GM19395 (cell line): ENCODE measurements at regions not wholly inside any gene's neighbourhood (a gene's known extent, or its start where the extent isn't known, plus 50 kb on each side); places are given as distances from the start of the nearest gene placed in this dataset.

Experiments used
- ATAC-seq: cut with Tn5 transposase; IDR thresholded peaks from one replicate; pipeline ENCODE4 v1.9.1; 2021; ENCODE audit warnings: mild to moderate bottlenecking, moderate library complexity; ENCODE audit not compliant: unreplicated experiment

GRCh38 chr3:59698091-59698490 lies 648.3 kb upstream of the CFAP20DC start:
- no peak for ATAC-seq

DNA sequence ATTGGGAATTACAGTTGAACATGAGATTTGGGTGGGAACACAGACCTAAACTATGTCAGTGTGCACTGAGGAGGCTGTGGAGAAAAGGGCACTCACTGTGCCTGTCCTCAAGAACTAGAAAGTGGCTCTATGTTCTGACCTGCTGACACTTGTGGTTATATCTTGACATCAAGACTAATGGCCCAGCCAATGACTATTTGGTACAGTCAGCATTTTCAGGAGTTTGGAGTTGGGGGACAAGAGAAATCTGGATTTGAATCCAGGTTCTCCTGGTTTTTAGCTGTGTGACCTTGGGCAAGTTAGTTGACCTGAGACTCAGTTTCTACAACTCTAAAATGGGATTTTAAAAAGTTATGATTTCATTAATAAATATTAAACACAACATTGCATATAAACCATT lies 647.0 kb upstream of the CFAP20DC start:
- ATAC-seq, result no peak

DNA sequence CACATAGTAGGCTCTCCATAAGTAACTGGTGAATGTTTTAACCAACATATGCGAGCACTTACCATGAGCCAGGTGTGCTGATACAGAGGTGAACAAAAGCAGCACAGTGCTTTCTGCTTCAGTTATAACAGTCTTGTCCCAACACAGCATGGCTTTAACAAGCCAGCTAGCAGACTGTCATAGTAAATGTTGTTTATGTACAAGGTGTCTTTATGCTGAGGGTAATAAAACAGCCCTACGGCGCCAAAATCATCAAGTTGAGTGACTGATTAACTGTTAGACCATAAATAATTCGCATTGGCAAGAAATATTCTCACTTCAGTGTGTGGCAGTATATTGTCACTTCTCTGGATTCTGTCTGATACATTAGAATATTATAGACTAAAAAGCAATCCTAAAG lies 646.0 kb upstream of the CFAP20DC start:
- no peak for ATAC-seq

DNA sequence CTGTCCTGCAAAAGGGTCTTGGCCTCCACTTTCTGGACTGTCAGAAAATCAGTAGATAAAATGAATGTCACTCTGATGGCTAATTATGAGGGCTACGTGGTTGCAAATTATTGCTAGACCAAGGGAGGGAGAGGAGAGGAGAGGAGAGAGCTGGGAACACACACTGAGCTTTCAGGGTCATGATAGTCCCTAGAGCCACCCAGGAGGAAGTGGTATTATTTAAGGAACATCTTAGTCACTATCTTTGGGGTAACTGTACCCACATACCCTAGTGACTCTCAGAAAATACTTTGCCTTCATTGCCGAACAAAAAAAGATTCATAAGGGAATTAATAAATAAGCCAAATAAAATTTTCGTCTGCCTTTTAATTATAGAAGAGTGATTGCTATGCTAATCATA lies 642.3 kb upstream of the CFAP20DC start:
- no peak for ATAC-seq

- ATAC-seq, result no peak
These were observed 641.1 kb upstream of the CFAP20DC start for GRCh38 chr3:59690886-59691285.

- no peak for ATAC-seq
These were observed 638.8 kb upstream of the CFAP20DC start for GRCh38 chr3:59688636-59689035.

- ATAC-seq, result no peak
These were observed 635.6 kb upstream of the CFAP20DC start for GRCh38 chr3:59685432-59685831.

DNA sequence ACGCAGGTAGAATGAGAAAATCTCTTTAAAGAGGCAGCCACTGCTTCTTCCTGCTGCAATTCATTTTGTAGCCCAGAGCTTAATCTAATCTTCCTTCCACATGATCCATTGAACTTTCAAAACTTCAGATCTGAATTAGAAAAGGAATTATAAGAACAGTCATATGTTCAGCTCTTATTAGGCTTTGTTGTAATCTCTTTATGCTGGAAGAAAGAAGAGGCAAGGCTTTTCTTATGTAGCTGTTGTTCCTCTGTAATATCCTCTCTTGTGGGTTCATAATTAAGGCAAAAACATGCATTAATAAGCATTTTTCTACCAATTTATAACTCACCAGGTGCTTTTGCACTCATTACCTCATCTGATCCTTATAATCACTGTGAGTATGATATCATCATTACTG lies 634.9 kb upstream of the CFAP20DC start:
- ATAC-seq, result no peak

DNA sequence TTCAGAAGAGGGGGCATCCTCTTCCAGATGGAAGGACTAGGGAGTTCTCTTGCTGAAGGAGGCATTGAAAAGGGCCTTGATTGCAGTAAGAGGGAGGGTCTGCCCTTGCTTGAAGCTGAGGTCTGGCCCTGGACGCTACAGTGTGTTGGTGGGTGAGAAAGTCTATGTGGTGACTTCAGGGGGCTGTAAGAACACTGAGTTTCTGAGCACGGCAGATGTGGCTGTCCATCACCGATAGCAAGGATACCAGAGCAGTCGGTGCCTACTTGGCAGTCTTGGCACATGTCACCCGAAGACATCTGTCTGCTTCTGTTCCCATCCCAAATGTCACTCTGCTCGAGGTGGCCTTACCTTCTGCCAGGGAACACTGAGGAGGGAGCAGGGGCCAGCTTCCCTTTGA lies 631.1 kb upstream of the CFAP20DC start:
- no peak for ATAC-seq

DNA sequence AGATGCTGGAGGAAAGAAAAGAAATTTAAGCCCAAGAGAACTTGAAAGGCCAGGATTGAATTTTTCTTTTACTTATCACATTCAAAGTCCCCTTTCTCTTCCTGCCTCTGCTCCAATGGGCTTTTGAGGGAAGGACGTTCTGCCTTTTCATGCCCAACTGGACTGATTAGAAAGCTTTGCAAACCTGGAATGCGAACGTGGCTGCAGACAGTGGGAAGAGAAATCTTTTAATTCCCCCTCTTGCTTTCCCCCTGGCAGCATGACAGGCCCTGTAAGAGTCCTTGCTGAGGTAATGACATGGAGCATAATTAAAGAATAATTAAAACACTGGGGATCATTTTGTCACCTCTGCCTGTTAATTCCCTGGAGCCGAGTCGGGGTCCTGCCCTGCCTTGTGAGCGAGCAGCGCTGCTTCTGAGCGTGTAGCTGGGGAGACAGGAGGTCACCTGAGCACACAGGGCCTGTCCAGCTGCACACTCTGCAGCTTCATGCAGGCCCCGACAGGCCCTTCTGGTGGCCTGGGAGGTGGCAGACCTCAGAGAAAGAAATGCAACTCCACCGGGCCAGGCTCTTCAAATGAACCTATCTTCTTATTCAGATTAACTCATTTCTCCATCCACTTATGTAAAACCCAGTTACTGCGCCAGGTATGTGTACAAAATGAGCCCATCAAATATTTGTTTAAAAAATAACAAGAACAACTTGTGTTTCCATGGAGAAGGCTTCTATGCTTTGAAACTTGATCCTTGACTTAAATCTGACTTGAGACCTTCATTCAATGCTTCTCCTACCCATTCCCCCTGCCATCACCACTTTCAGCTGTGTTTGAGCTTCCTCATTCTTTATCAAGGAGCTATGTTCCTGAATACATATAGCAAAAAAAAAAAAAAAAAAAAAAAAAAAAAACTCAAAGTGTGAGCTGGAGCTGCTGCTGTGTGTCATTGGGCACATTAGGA lies 628.2 kb upstream of the CFAP20DC start:
- no peak for ATAC-seq

DNA sequence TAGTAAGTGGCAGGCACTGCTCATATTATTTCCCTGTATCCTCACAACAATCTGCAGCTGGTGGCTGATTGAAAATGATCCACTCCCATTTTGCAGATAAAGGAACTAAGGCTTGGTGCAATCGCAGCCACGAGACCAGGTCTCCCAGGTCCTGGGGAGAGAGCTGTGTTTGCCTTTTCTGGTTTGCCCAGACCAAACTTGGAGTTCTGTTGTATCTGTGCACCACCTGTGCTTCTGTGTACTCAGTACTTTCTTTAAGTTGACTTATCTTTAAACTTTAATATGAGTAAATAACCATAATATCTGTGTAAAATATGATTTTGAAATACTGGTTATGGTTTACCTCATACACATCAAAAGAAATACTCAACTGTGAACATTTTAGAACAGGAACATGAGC lies 625.7 kb upstream of the CFAP20DC start:
- ATAC-seq, result no peak

- ATAC-seq, result no peak
These were observed 613.4 kb upstream of the CFAP20DC start for GRCh38 chr3:59663076-59663850.

DNA sequence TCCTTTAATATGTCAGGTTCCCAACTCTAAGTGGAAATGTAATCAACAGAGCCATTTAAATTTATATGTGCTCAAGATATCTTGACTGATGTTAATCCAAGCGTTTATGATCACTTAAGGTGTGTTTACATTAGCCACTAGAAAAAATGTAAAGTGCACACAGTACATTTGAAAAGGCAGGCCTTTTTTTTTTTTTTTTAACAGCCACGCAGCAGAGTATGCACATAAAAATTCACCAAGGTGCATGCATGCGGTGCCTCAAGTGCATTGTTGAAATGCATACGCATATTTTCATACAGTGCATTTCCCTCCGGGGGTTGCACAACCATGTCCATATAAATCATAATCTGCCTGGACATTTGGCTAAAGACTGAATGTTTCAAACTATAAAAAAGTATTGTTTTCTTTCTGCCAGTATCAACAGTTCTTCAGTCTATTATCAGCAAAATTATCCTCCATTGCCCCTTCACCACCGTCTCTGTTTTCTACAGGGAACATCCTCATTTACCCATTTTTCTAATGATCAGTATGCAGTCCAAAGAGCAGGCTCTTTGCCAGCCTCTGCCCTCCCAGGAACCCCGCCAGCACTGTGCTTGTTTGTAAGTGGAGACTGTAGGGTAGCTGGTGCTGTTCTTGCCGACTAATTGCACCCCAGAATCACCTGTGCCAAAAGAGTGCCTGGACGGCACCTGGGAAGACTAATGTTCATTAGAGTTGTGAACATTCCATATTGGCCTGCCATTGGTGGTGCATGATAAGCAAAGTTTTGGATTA lies 611.2 kb upstream of the CFAP20DC start:
- ATAC-seq, result no peak

GRCh38 chr3:59660376-59660775 lies 610.6 kb upstream of the CFAP20DC start:
- ATAC-seq, result no peak

DNA sequence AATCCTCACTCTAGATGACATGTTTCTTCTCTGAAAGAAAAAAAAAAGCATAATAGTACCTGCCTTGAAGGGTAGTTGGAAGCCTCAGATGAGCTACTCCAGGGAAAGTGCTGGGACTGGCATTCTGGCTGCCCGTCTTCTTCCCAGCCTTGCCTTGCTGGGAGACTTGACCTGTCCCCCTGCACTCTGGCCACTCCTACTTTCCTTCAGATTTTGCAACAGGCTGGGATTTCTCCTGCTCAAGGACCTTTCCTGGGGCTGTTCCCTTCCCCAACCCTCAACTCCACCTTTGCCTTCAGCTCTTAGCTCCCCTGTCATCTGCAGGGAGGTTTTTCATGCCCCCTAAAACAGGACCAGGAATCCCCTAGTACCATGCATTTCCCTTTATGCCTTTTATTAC lies 609.9 kb upstream of the CFAP20DC start:
- no peak for ATAC-seq

- no peak for ATAC-seq
These were observed 609.0 kb upstream of the CFAP20DC start for GRCh38 chr3:59658866-59659265.

DNA sequence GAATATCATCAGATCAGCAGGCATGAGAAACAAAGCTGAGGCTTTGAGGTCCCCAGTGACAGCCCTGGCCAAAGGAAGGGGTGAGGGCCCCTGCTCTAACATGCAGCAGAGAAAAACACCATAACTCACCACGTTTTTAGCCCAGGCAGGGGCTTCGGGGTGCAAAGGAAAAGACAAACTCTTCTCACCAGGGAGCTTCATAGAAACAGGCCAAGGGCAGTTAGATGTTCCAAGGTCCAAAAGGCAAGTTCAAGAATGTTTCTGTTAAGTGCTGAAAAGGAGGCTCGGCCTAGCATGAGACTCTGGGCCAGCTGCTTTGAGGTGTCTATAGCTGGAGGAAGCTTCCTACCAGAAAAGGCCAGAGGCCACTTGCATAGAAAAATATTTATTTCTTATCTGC lies 608.4 kb upstream of the CFAP20DC start:
- ATAC-seq, result no peak

DNA sequence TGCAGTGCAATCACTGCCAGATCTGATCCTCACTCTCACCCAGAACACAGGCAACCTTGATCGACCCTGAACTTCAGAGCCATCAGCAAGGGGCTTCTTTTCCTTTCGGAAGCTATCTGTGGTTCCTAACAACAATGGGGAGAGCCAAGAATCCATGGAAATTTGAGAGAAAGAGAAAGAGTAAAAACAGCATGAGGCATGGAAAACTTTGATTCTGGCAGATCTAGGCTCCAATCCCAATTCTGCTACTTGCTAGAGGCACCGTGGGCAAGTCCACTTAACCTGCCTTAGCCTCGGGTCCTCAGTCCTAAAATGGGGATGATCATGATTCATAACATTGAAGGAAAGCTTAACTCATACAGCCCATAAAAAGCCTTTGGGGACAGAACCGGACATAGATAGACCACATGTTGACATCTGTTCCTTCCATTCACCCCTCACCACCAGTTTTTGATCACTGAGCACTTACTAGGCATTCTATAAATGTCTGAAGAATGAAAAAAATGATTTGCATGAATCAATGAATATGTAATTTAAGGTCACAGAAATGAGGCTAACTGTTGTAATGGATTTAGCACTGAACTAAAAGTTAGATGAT lies 605.7 kb upstream of the CFAP20DC start:
- ATAC-seq, result no peak

DNA sequence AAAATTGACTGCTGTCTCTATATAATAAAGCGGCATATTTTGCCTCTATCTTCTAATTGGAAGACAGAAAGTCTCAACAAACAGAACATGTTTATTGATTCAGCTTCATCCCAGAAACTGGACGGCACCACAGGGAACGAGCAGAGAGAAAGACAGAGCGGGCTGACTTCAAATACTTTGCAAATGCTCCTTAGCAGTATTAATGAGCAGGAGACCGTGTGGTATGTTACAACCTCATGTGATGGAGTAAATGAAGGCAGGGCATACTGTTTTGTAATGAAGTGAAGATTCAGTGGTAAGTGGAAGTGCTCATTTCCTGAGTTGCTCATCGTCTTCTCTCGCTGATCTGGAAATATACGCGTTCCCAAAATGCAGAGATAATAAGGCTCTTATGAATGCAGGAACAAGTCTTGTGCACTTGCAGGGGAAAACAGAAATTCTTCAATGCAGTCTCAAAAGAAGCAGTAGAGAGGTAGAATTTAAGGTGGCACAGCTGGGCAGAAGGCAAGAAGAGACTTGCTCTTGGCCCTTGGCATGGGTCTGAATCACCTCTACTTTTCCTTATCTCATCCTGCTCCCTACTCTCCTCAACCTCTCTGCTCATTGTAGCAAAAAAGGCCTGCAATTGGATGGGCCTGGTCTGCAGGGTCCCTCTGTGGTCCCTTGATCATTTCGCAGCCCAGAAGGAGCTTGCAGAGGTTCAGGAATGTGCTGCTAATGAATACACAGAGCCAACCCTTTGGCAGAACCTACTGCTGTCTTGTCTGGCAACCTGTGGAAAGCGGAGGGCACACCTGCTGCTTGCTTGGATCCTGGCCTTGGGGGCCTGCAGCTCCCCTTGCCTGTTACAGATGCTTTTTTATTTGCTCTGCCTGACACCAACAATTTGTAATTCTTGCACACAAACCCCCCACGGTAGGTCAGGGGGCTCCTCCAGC lies 604.9 kb upstream of the CFAP20DC start:
- no peak for ATAC-seq

DNA sequence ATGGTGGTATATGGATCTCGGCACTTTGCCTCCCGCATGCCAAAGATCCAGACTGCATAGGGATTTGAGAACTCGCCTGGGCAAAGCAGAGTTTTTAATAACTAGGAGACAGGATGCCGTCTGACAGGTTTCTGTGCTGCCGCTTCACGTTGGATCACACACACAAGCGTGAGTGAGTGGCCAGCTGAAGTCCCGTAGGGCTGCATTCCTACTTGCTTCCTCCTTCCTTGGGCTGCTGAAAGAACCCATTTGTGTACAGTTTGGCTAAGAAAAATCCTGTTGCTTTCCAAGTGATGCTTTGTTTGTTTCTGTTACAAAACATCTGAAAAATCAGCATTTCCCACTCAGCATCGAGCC lies 604.3 kb upstream of the CFAP20DC start:
- no peak for ATAC-seq
